ENCODE measurements at regions not wholly inside any gene's neighbourhood (a gene's known extent, or its start where the extent isn't known, plus 50 kb on each side); places are given as distances from the start of the nearest gene placed in this dataset.

- ATAC-seq (ENCODE audit: low read depth in 2 of 2) (no peak), DNase-seq (no peak)
- H3K4me1 Mint-ChIP-seq, result no peaks in the 10 kb centered on the region
- peaks cover 0 to 28% (median 24%) of the 10 kb centered on the region in 3 donors for H3K27me3 Mint-ChIP-seq
- H3K27ac Mint-ChIP-seq, result no peak overlapping the region
- peaks cover 2 to 13% (median 9%) of the 10 kb centered on the region in 7 donors for H3K9me3 Mint-ChIP-seq
- H3K36me3 Mint-ChIP-seq, result no peaks in the 10 kb centered on the region
- H3K4me3 Mint-ChIP-seq, result no peak overlapping the region
These were observed 195.8 kb downstream of the CYP26B1 start for GRCh38 chr2:71951718-71952404.

GRCh38 chr2:71951083-71951468 is 196.6 kb downstream of the CYP26B1 start:
- no peak for ATAC-seq (ENCODE audit: low read depth in 2 of 2)
- Mint-ChIP-seq H3K4me3 (no peak overlapping the region), H3K36me3 (no peaks in the 10 kb centered on the region), H3K9me3 (peaks cover 1 to 9% (median 2%) of the 10 kb centered on the region in 7 donors), H3K27me3 (peaks cover 0 to 33% (median 24%) of the 10 kb centered on the region in 3 donors), H3K27ac (no peak overlapping the region), H3K4me1 (no peaks in the 10 kb centered on the region)
- DNase-seq, result no peak

GRCh38 chr2:71950256-71951082 is 197.2 kb downstream of the CYP26B1 start:
- ATAC-seq (ENCODE audit: low read depth in 2 of 2) (no peak), DNase-seq (no peak)
- Mint-ChIP-seq H3K9me3 (peaks cover 0 to 9% (median 1%) of the 10 kb centered on the region in 7 donors), H3K4me3 (no peak overlapping the region), H3K4me1 (no peaks in the 10 kb centered on the region), H3K27me3 (peaks cover 2 to 33% (median 24%) of the 10 kb centered on the region in 3 donors), H3K27ac (no peak overlapping the region), H3K36me3 (no peaks in the 10 kb centered on the region)

- Mint-ChIP-seq H3K9me3 (peaks cover 0 to 9% (median 1%) of the 10 kb centered on the region in 7 donors), H3K27ac (no peak overlapping the region), H3K27me3 (peaks cover 4 to 33% (median 24%) of the 10 kb centered on the region in 3 donors), H3K36me3 (no peaks in the 10 kb centered on the region), H3K4me3 (no peak overlapping the region), H3K4me1 (no peaks in the 10 kb centered on the region)
- no peak for ATAC-seq (ENCODE audit: low read depth in 2 of 2)
- DNase-seq, result no peak
These were observed 198.2 kb downstream of the CYP26B1 start for GRCh38 chr2:71949537-71949798.

GRCh38 chr2:71948781-71949536 is 198.7 kb downstream of the CYP26B1 start:
- no peaks in the 10 kb centered on the region for H3K4me1 Mint-ChIP-seq
- ATAC-seq (ENCODE audit: low read depth in 2 of 2), result no peak
- H3K4me3 Mint-ChIP-seq, result no peak overlapping the region
- no peaks in the 10 kb centered on the region for H3K36me3 Mint-ChIP-seq
- peaks cover 4 to 29% (median 23%) of the 10 kb centered on the region in 3 donors for H3K27me3 Mint-ChIP-seq
- H3K9me3 Mint-ChIP-seq, result peaks cover 0 to 9% (median 0%) of the 10 kb centered on the region in 7 donors
- no peak for DNase-seq
- no peak overlapping the region for H3K27ac Mint-ChIP-seq

- Mint-ChIP-seq H3K4me3 (no peak overlapping the region), H3K36me3 (no peaks in the 10 kb centered on the region), H3K27ac (no peak overlapping the region), H3K4me1 (no peaks in the 10 kb centered on the region), H3K27me3 (peaks cover 5 to 18% (median 12%) of the 10 kb centered on the region in 3 donors), H3K9me3 (peaks cover 0 to 5% (median 0%) of the 10 kb centered on the region in 7 donors)
- DNase-seq (no peak), ATAC-seq (ENCODE audit: low read depth in 2 of 2) (no peak)
These were observed 199.9 kb downstream of the CYP26B1 start for GRCh38 chr2:71947809-71948208.

- DNase-seq (no peak), ATAC-seq (ENCODE audit: low read depth in 2 of 2) (no peak)
- no peaks in the 10 kb centered on the region for H3K4me1 Mint-ChIP-seq
- H3K9me3 Mint-ChIP-seq, result peaks cover 0 to 4% (median 0%) of the 10 kb centered on the region in 7 donors
- H3K4me3 Mint-ChIP-seq, result no peak overlapping the region
- peaks cover 5 to 16% (median 14%) of the 10 kb centered on the region in 3 donors for H3K27me3 Mint-ChIP-seq
- H3K36me3 Mint-ChIP-seq, result no peaks in the 10 kb centered on the region
- no peak overlapping the region for H3K27ac Mint-ChIP-seq
These were observed 202.1 kb downstream of the CYP26B1 start for GRCh38 chr2:71945603-71945959.

GRCh38 chr2:71944806-71945602 is 202.7 kb downstream of the CYP26B1 start:
- Mint-ChIP-seq H3K27me3 (peaks cover 5 to 16% (median 14%) of the 10 kb centered on the region in 3 donors), H3K27ac (no peak overlapping the region), H3K4me3 (no peak overlapping the region), H3K9me3 (peaks cover 0 to 4% (median 0%) of the 10 kb centered on the region in 7 donors), H3K36me3 (no peaks in the 10 kb centered on the region), H3K4me1 (no peaks in the 10 kb centered on the region)
- ATAC-seq (ENCODE audit: low read depth in 2 of 2) (no peak), DNase-seq (no peak)

- H3K9me3 Mint-ChIP-seq, result peaks cover 0 to 4% (median 0%) of the 10 kb centered on the region in 7 donors
- no peak for DNase-seq
- no peak for ATAC-seq (ENCODE audit: low read depth in 2 of 2)
These were observed 203.5 kb downstream of the CYP26B1 start for GRCh38 chr2:71944183-71944550.

GRCh38 chr2:71943238-71944182 is 204.2 kb downstream of the CYP26B1 start:
- DNase-seq, result no peak
- Mint-ChIP-seq H3K4me1 (no peaks in the 10 kb centered on the region), H3K4me3 (no peak overlapping the region), H3K27ac (no peak overlapping the region), H3K9me3 (peaks cover 0 to 3% (median 0%) of the 10 kb centered on the region in 7 donors), H3K27me3 (peaks cover 5 to 14% (median 12%) of the 10 kb centered on the region in 3 donors), H3K36me3 (no peaks in the 10 kb centered on the region)
- no peak for ATAC-seq (ENCODE audit: low read depth in 2 of 2)

More at GRCh38 chr2:71944183-71944550, 203.5 kb downstream of the CYP26B1 start:
- peak overlapping the region in 1 of 6 donors; percentile 5 for H3K27ac Mint-ChIP-seq
- H3K36me3 Mint-ChIP-seq, result no peaks in the 10 kb centered on the region
- no peak overlapping the region for H3K4me3 Mint-ChIP-seq
- no peaks in the 10 kb centered on the region for H3K4me1 Mint-ChIP-seq
- peaks cover 5 to 16% (median 14%) of the 10 kb centered on the region in 3 donors for H3K27me3 Mint-ChIP-seq

- Mint-ChIP-seq H3K9me3 (peaks cover 0 to 2% (median 0%) of the 10 kb centered on the region in 7 donors), H3K27ac (no peak overlapping the region), H3K4me3 (peak overlapping the region in 1 of 8 donors; percentile 29), H3K27me3 (peaks cover 5 to 14% (median 7%) of the 10 kb centered on the region in 3 donors), H3K4me1 (no peaks in the 10 kb centered on the region), H3K36me3 (no peaks in the 10 kb centered on the region)
- DNase-seq, result no peak
- no peak for ATAC-seq (ENCODE audit: low read depth in 2 of 2)
These were observed 205.7 kb downstream of the CYP26B1 start for GRCh38 chr2:71941726-71942525.

Measured in naive B cell (primary cell).